Naive thymus-derived CD8-positive, alpha-beta T cell (primary cell): ENCODE measurements at regions not wholly inside any gene's neighbourhood (a gene's known extent, or its start where the extent isn't known, plus 50 kb on each side); places are given as distances from the start of the nearest gene placed in this dataset.

ENCODE experiments used
- ATAC-seq, 2 donors: fragments of 150-1000 bp; cut with Tn5 transposase in 1 of 2; sonication (Bioruptor Pico), chemical (Tn5 transposase) in 1 of 2; 1 replicate in 1 of 2; 2 replicates in 1 of 2; pipeline ENCODE4 v1.10.0; 2021; ENCODE audit warnings: mild to moderate bottlenecking in 2 of 2, moderate library complexity in 2 of 2
- POLR2A ChIA-PET: fragments of 350-600 bp; sonication (Branson Sonifier 250); formaldehyde crosslinking; loops from one replicate; lab custom pipeline; 2021; ENCODE audit warnings: antibody characterized with exemption; lab: Charles Lee
- DNase-seq, 10 donors: peaks; one replicate each; pipeline versions ENCODE4 v3.0.0 to v3.0.0-alpha.2; 2020 to 2022
- H3K27ac Mint-ChIP-seq, 10 donors: one replicate each; pipeline ENCODE4 v1.8.0; 2020 to 2022; ENCODE audit warnings: mild to moderate bottlenecking in 10 of 10, mixed read lengths in 10 of 10, moderate library complexity in 4 of 10, inconsistent platforms in 1 of 10
- H3K27me3 Mint-ChIP-seq, 5 donors: one replicate each; pipeline ENCODE4 v1.8.0; 2021 to 2022; ENCODE audit warnings: mixed read lengths in 5 of 5
- H3K36me3 Mint-ChIP-seq, 3 donors: one replicate each; pipeline ENCODE4 v1.8.0; 2020 to 2022; ENCODE audit warnings: mixed read lengths in 3 of 3, mild to moderate bottlenecking in 2 of 3, inconsistent platforms in 1 of 3
- H3K4me1 Mint-ChIP-seq, 4 donors: one replicate each; pipeline ENCODE4 v1.8.0; 2021 to 2022; ENCODE audit warnings: mixed read lengths in 4 of 4
- H3K4me3 Mint-ChIP-seq, 10 donors: one replicate each; pipeline ENCODE4 v1.8.0; 2020 to 2022; ENCODE audit warnings: mild to moderate bottlenecking in 10 of 10, mixed read lengths in 10 of 10, moderate library complexity in 6 of 10, inconsistent platforms in 1 of 10
- H3K9me3 Mint-ChIP-seq, 9 donors: one replicate each; pipeline ENCODE4 v1.8.0; 2020 to 2022; ENCODE audit warnings: mixed read lengths in 9 of 9, mild to moderate bottlenecking in 3 of 9, inconsistent platforms in 1 of 9, moderate library complexity in 1 of 9

DNA sequence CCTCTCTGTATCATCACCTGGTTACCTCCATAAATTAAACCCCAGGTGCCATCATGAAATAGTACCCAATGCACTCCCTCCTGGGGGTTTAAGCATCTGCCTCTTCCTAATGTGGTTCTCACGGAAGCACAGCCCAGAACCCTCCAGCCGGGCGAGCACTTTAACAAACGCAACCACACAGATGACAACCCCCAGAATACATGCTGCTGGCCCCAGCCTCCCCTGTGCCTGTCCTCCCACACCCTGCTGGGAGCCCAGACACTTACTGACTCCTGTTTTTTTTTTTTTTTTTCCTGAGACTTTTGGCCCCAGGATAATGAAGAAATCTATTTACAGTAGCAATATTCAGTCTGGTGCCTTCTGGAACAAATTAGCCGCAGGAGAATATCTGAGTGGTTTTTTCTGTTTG lies 50.0 kb upstream of the COL5A1 start:
- H3K27ac Mint-ChIP-seq, result no peak overlapping the region
- peaks cover 2 to 24% (median 16%) of the 10 kb centered on the region in 5 donors for H3K27me3 Mint-ChIP-seq
- DNase-seq, result no peak
- no peaks in the 10 kb centered on the region for H3K36me3 Mint-ChIP-seq
- no peak overlapping the region for H3K4me3 Mint-ChIP-seq
- no peaks in the 10 kb centered on the region for H3K9me3 Mint-ChIP-seq
- no peak for ATAC-seq
- H3K4me1 Mint-ChIP-seq, result peaks cover 0 to 2% (median 0%) of the 10 kb centered on the region in 4 donors
- POLR2A ChIA-PET, result no interaction called here
